GM20000 (cell line): ENCODE measurements at regions not wholly inside any gene's neighbourhood (a gene's known extent, or its start where the extent isn't known, plus 50 kb on each side); places are given as distances from the start of the nearest gene placed in this dataset.

Source experiments
- DNase-seq: peaks from one replicate; pipeline ENCODE4 v3.0.0; 2012; ENCODE audit warnings: low spot score
- CTCF ChIP-seq: IDR thresholded peaks from 2 replicates; pipeline ENCODE4 v1.5.1; 2012; ENCODE audit warnings: mild to moderate bottlenecking, control low read depth; ENCODE audit errors: extremely low read depth, missing control alignments

DNA sequence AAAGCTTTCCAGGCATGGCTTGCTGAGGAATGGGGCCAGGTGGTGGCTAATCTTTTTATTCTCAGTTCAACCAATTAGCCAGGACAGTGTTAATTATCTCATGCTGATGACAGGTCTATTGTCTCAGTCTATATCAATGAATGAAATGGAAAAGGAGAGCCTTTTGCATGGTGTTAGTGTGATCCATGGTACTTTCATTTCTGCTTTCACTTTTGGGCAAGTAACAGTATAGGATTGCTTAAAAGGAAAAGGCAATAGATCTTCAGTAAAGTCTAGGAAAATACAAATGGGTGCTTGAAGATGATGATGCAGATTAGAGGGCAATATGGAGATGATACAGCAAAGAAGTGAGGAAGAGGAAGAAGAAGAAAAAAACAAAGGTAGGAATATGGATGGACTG, 430.3 kb downstream of the TFAP2A start:
- no peak for TF ChIP-seq CTCF

DNA sequence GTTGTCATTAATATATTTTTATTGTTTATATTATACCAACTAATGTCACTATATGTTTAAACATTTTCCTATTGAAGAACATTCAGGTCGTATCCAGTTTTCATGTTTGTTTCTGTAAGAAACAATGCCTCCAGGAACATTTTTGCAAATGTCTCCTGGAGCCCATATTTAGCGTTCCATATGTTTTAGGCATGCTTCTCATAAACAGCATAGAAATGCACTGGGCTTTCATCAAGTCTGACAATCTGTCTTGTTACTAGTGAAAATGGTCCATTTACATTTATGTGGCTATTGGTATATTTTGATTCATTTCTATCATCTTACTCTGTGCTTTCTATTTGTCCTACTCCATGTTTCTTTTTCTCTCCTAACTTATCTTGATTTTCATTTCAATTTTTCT, 431.7 kb downstream of the TFAP2A start:
- no peak for TF ChIP-seq CTCF
- DNase-seq = no peak

More for the DNA sequence above, 430.3 kb downstream of the TFAP2A start:
- no peak for DNase-seq

DNA sequence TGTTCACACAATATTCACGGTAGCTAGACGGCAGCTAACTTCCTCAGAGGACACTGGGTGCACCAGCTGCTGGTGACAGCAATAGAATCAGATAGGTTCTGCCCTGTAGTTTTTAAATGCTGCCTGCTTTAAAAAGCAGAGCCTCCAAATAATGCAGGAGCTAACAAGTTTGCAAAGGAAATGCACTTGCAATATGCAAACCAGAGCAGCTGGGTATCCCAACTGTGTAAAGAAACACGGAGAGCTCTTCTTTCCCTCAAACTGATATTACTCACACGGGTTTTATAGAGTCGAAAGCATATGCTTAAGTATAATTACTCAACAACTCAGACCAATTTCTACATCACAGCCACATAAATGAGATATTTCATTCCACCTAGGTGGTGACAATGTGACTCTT, 432.7 kb downstream of the TFAP2A start:
- no peak for TF ChIP-seq CTCF
- DNase-seq = no peak

GRCh38 chr6:9979996-9980395, 434.9 kb downstream of the TFAP2A start:
- no peak for TF ChIP-seq CTCF

DNA sequence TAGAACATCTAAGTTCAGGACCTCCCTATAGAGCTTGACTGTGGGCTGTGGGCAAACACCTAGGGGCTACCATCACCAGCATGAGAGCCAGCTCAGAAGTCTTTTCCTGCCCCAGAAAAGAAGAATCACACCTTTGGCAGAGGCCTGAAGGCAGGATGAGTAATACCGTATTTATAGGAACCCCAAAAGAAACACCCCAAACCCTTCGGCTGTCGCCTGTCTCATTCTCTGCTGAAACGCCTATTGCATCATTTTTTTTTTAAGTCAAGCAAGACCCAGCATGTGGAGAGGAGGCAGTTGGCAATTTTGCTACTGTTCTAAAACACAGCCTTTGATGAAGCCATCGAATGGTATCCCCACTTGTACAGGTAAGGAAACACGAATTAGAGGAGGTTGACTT, 436.4 kb downstream of the TFAP2A start:
- no peak for DNase-seq
- TF ChIP-seq CTCF = no peak

More at GRCh38 chr6:9979996-9980395, 434.9 kb downstream of the TFAP2A start:
- no peak for DNase-seq

DNA sequence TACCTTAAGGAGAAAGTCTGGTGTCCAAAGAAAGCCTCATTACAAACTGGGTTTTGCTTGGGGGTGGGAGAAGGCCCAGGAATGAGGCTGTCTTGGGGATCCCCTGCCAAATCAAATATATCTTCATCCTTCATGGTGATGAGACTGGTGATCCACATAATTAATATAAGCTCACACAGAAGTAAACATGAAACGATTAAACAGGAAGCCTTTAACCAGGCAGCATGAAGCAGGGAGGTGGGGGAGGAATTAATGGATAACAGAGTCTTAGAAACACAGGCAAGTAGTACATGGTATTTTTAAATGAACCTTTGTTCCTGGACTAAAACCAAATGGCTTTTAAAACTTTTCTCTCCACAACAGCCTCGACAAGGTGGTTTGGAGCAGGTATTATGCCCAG, 437.5 kb downstream of the TFAP2A start:
- no peak for TF ChIP-seq CTCF
- DNase-seq = no peak

- DNase-seq = no peak
- TF ChIP-seq CTCF = no peak
Measured at GRCh38 chr6:9961646-9962045, 453.2 kb downstream of the TFAP2A start.
